ENCODE measurements at regions not wholly inside any gene's neighbourhood (a gene's known extent, or its start where the extent isn't known, plus 50 kb on each side); places are given as distances from the start of the nearest gene placed in this dataset.

GRCh38 chr6:1445650-1446330 lies 56.4 kb downstream of the FOXF2 start:
- Mint-ChIP-seq H3K27ac (no peak overlapping the region), H3K9me3 (ENCODE audit: insufficient read depth) (no peaks in the 10 kb centered on the region), H3K27me3 (peaks cover 34% of the 10 kb centered on the region), H3K4me1 (no peaks in the 10 kb centered on the region), H3K4me3 (no peak overlapping the region)
- ChIA-PET CTCF (interaction anchor here (1.0 kb wide), 1 partner anchor 9 kb away, joined by 3 read pairs; no protein-coding TSS in a partner anchor), POLR2A (no interaction called here)
- Histone ChIP-seq H4K20me1 (ENCODE audit: control insufficient read depth, insufficient read depth, low read length, poor library complexity, severe bottlenecking) (no peaks in the 10 kb centered on the region), H2AFZ (ENCODE audit: insufficient read depth, low read depth, low read length, poor library complexity, severe bottlenecking) (no peak overlapping the region), H3K4me2 (replicated peaks; ENCODE audit: low read depth, low read length, poor library complexity, severe bottlenecking) (no peak overlapping the region), H3K9me3 (ENCODE audit: control extremely low read depth in 1 of 3, control insufficient read depth in 2 of 3, insufficient read depth in 1 of 3, low read length in 2 of 3) (peaks cover 0 to 11% (median 0%) of the 10 kb centered on the region in 3 donors), H3K79me2 (ENCODE audit: control insufficient read depth, insufficient read depth, low read length) (no peaks in the 10 kb centered on the region), H3K4me3 (ENCODE audit: control extremely low read depth in 1 of 5, extremely low read depth in 1 of 5, insufficient read depth in 1 of 5, low read depth in 2 of 5, low read length in 4 of 5) (no peak overlapping the region), H3K27ac (ENCODE audit: low read length in 2 of 2) (no peak overlapping the region), H3K27me3 (replicated peaks in 1 of 4; ENCODE audit: control extremely low read depth in 1 of 4, control insufficient read depth in 3 of 4, insufficient read depth in 4 of 4, low read length in 3 of 4) (peaks cover 0 to 7% (median 2%) of the 10 kb centered on the region in 4 experiments), H3K9ac (ENCODE audit: low read length) (no peak overlapping the region), H3K36me3 (replicated peaks in 1 of 2; ENCODE audit: control extremely low read depth in 1 of 2, control insufficient read depth in 1 of 2, extremely low read depth in 1 of 2, insufficient read depth in 2 of 2, low read length in 1 of 2) (no peaks in the 10 kb centered on the region), H3K4me1 (ENCODE audit: control insufficient read depth in 2 of 2, insufficient read depth in 2 of 2, low read length in 2 of 2) (no peaks in the 10 kb centered on the region)
- ATAC-seq (ENCODE audit: low read depth), result no peak
- 87% methylated on average over 18 of the region's 21 CpGs for WGBS (ENCODE audit: insufficient coverage)
- DNase-seq, result no peak
- intact Hi-C loops (cut with micrococcal nuclease), result no loop called here
- TF ChIP-seq EZH2 (IDR thresholded peaks at IDR 0.05; ENCODE audit: borderline replicate concordance, insufficient read depth, low read depth, low read length, poor library complexity, severe bottlenecking), result no peak
- TF ChIP-seq, protein P1, sequence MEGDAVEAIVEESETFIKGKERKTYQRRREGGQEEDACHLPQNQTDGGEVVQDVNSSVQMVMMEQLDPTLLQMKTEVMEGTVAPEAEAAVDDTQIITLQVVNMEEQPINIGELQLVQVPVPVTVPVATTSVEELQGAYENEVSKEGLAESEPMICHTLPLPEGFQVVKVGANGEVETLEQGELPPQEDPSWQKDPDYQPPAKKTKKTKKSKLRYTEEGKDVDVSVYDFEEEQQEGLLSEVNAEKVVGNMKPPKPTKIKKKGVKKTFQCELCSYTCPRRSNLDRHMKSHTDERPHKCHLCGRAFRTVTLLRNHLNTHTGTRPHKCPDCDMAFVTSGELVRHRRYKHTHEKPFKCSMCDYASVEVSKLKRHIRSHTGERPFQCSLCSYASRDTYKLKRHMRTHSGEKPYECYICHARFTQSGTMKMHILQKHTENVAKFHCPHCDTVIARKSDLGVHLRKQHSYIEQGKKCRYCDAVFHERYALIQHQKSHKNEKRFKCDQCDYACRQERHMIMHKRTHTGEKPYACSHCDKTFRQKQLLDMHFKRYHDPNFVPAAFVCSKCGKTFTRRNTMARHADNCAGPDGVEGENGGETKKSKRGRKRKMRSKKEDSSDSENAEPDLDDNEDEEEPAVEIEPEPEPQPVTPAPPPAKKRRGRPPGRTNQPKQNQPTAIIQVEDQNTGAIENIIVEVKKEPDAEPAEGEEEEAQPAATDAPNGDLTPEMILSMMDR (IDR thresholded peaks at IDR 0.05), result no peak

DNA sequence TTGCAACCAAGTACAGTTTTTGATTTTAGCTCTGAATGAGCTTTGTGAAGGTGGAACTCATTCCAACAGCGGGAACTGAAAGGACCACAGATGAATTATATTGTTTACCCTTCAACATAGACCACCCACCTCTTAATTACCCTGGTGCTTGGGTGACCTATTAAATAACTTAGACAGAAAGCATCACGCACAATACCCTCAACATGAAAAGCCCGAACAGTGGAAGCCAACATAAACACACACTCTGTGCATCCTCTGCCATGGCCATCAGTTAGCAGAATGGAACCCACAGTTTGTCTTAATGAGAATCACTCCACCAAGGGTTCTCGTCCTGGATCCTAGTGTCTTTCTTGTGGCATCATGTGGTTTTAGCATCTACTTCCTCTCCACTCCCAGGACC lies 60.5 kb downstream of the FOXF2 start:
- Mint-ChIP-seq H3K4me1 (no peaks in the 10 kb centered on the region), H3K9me3 (ENCODE audit: insufficient read depth) (peaks cover 3% of the 10 kb centered on the region), H3K4me3 (no peak overlapping the region), H3K27ac (no peak overlapping the region), H3K27me3 (peaks cover 41% of the 10 kb centered on the region)
- Histone ChIP-seq H3K79me2 (ENCODE audit: control insufficient read depth, insufficient read depth, low read length) (no peaks in the 10 kb centered on the region), H2AFZ (ENCODE audit: insufficient read depth, low read depth, low read length, poor library complexity, severe bottlenecking) (no peak overlapping the region), H3K36me3 (replicated peaks in 1 of 2; ENCODE audit: control extremely low read depth in 1 of 2, control insufficient read depth in 1 of 2, extremely low read depth in 1 of 2, insufficient read depth in 2 of 2, low read length in 1 of 2) (no peaks in the 10 kb centered on the region), H3K9me3 (ENCODE audit: control extremely low read depth in 1 of 3, control insufficient read depth in 2 of 3, insufficient read depth in 1 of 3, low read length in 2 of 3) (peaks cover 0 to 17% (median 5%) of the 10 kb centered on the region in 3 donors), H3K9ac (ENCODE audit: low read length) (no peak overlapping the region), H3K27me3 (replicated peaks in 1 of 4; ENCODE audit: control extremely low read depth in 1 of 4, control insufficient read depth in 3 of 4, insufficient read depth in 4 of 4, low read length in 3 of 4) (peaks cover 0 to 7% (median 2%) of the 10 kb centered on the region in 4 experiments), H3K27ac (ENCODE audit: low read length in 2 of 2) (no peak overlapping the region), H3K4me2 (replicated peaks; ENCODE audit: low read depth, low read length, poor library complexity, severe bottlenecking) (no peak overlapping the region), H4K20me1 (ENCODE audit: control insufficient read depth, insufficient read depth, low read length, poor library complexity, severe bottlenecking) (no peaks in the 10 kb centered on the region), H3K4me1 (ENCODE audit: control insufficient read depth in 2 of 2, insufficient read depth in 2 of 2, low read length in 2 of 2) (no peaks in the 10 kb centered on the region), H3K4me3 (ENCODE audit: control extremely low read depth in 1 of 5, extremely low read depth in 1 of 5, insufficient read depth in 1 of 5, low read depth in 2 of 5, low read length in 4 of 5) (no peak overlapping the region)
- intact Hi-C loops (cut with micrococcal nuclease), result no loop called here
- POLR2A ChIA-PET, result no interaction called here
- CTCF ChIA-PET, result interaction anchor here (1.0 kb wide), 1 partner anchor 12 kb away, joined by 3 read pairs; no protein-coding TSS in a partner anchor
- WGBS (ENCODE audit: insufficient coverage), result 90% methylated on average over 2 of the region's 4 CpGs
- no peak for ATAC-seq (ENCODE audit: low read depth)
- DNase-seq, result no peak
- TF ChIP-seq, protein P1 (IDR thresholded peaks at IDR 0.05), result no peak
